Activated naive CD8-positive, alpha-beta T cell treated with anti-CD3 and anti-CD28 coated beads, Interleukin-2, amount 10 ng/mL, durations not matched to agents 7 days and 5 days (primary cell): ENCODE measurements at regions not wholly inside any gene's neighbourhood (a gene's known extent, or its start where the extent isn't known, plus 50 kb on each side); places are given as distances from the start of the nearest gene placed in this dataset.
"Not testable (repeated sequence)": the region's sequence is repeated elsewhere in the genome, so short reads cannot be mapped to it uniquely, and the experiment has no call there.

ENCODE experiments used
- ATAC-seq: fragments of 150-1000 bp; cut with Tn5 transposase; one replicate; pipeline ENCODE4 v1.10.0; 2021; ENCODE audit warnings: low read depth, moderate library complexity
- POLR2A ChIA-PET: fragments of 350-600 bp; sonication (Branson Sonifier 250); formaldehyde crosslinking; loops from one replicate; lab custom pipeline; 2021; ENCODE audit warnings: antibody characterized with exemption; lab: Charles Lee
- DNase-seq: peaks from one replicate; pipeline ENCODE4 v3.0.0; 2021
- H3K27ac Mint-ChIP-seq: one replicate; pipeline ENCODE4 v1.8.0; 2022; ENCODE audit warnings: mild to moderate bottlenecking, mixed read lengths
- H3K27me3 Mint-ChIP-seq: one replicate; pipeline ENCODE4 v1.8.0; 2022; ENCODE audit warnings: mild to moderate bottlenecking, moderate library complexity, mixed read lengths
- H3K36me3 Mint-ChIP-seq: one replicate; pipeline ENCODE4 v1.8.0; 2021; ENCODE audit warnings: mild to moderate bottlenecking, mixed read lengths
- H3K4me1 Mint-ChIP-seq: one replicate; pipeline ENCODE4 v1.8.0; 2021; ENCODE audit warnings: mixed read lengths
- H3K4me3 Mint-ChIP-seq: one replicate; pipeline ENCODE4 v1.8.0; 2022; ENCODE audit warnings: mild to moderate bottlenecking, moderate library complexity, mixed read lengths
- H3K9me3 Mint-ChIP-seq: one replicate; pipeline ENCODE4 v1.8.0; 2021; ENCODE audit warnings: mixed read lengths

- Mint-ChIP-seq H3K36me3 (no peaks in the 10 kb centered on the region), H3K4me1 (no peaks in the 10 kb centered on the region), H3K27ac (no peak overlapping the region), H3K4me3 (no peak overlapping the region), H3K9me3 (peaks cover 3% of the 10 kb centered on the region), H3K27me3 (no peaks in the 10 kb centered on the region)
- ATAC-seq = no peak
- POLR2A ChIA-PET = no interaction called here
- DNase-seq = no peak
These were observed 571.3 kb downstream of the GLRX3 start for GRCh38 chr10:130707389-130707979.

- DNase-seq (no peak), ATAC-seq (no peak)
- Mint-ChIP-seq H3K4me3 (no peak overlapping the region), H3K27ac (no peak overlapping the region), H3K36me3 (no peaks in the 10 kb centered on the region), H3K9me3 (peaks cover 3% of the 10 kb centered on the region), H3K4me1 (no peaks in the 10 kb centered on the region), H3K27me3 (no peaks in the 10 kb centered on the region)
- POLR2A ChIA-PET = no interaction called here
These were observed 572.4 kb downstream of the GLRX3 start for GRCh38 chr10:130708465-130709070.

GRCh38 chr10:130709415-130709814, 573.2 kb downstream of the GLRX3 start:
- Mint-ChIP-seq H3K9me3 (peaks cover 3% of the 10 kb centered on the region), H3K4me1 (no peaks in the 10 kb centered on the region), H3K4me3 (no peak overlapping the region), H3K27me3 (no peaks in the 10 kb centered on the region), H3K27ac (no peak overlapping the region), H3K36me3 (no peaks in the 10 kb centered on the region)
- DNase-seq (no peak), ATAC-seq (no peak)
- POLR2A ChIA-PET = no interaction called here

- POLR2A ChIA-PET = no interaction called here
- Mint-ChIP-seq H3K9me3 (no peaks in the 10 kb centered on the region), H3K27me3 (no peaks in the 10 kb centered on the region), H3K27ac (no peak overlapping the region), H3K4me3 (no peak overlapping the region), H3K36me3 (no peaks in the 10 kb centered on the region), H3K4me1 (no peaks in the 10 kb centered on the region)
- no peak for ATAC-seq
- DNase-seq = no peak
These were observed 574.9 kb downstream of the GLRX3 start for GRCh38 chr10:130711072-130711471.

GRCh38 chr10:130713135-130713534, 576.9 kb downstream of the GLRX3 start:
- DNase-seq (no peak), ATAC-seq (no peak)
- H3K36me3 Mint-ChIP-seq = no peaks in the 10 kb centered on the region
- POLR2A ChIA-PET = no interaction called here
- no peaks in the 10 kb centered on the region for H3K9me3 Mint-ChIP-seq
- no peak overlapping the region for H3K4me3 Mint-ChIP-seq
- no peak overlapping the region for H3K27ac Mint-ChIP-seq
- no peaks in the 10 kb centered on the region for H3K4me1 Mint-ChIP-seq
- H3K27me3 Mint-ChIP-seq = no peaks in the 10 kb centered on the region

GRCh38 chr10:130713731-130714130, 577.5 kb downstream of the GLRX3 start:
- H3K27me3 Mint-ChIP-seq = no peaks in the 10 kb centered on the region
- H3K27ac Mint-ChIP-seq = no peak overlapping the region
- POLR2A ChIA-PET = no interaction called here
- no peaks in the 10 kb centered on the region for H3K4me1 Mint-ChIP-seq
- ATAC-seq (no peak), DNase-seq (no peak)
- H3K36me3 Mint-ChIP-seq = no peaks in the 10 kb centered on the region
- no peak overlapping the region for H3K4me3 Mint-ChIP-seq
- no peaks in the 10 kb centered on the region for H3K9me3 Mint-ChIP-seq

- H3K4me1 Mint-ChIP-seq = no peaks in the 10 kb centered on the region
- DNase-seq (no peak), ATAC-seq (no peak)
- H3K27me3 Mint-ChIP-seq = no peaks in the 10 kb centered on the region
- no peaks in the 10 kb centered on the region for H3K9me3 Mint-ChIP-seq
- H3K36me3 Mint-ChIP-seq = no peaks in the 10 kb centered on the region
- POLR2A ChIA-PET = no interaction called here
- H3K27ac Mint-ChIP-seq = no peak overlapping the region
- no peak overlapping the region for H3K4me3 Mint-ChIP-seq
These were observed 578.7 kb downstream of the GLRX3 start for GRCh38 chr10:130714742-130715467.

- POLR2A ChIA-PET = no interaction called here
- Mint-ChIP-seq H3K36me3 (no peaks in the 10 kb centered on the region), H3K27ac (no peak overlapping the region), H3K27me3 (no peaks in the 10 kb centered on the region), H3K4me3 (no peak overlapping the region), H3K9me3 (no peaks in the 10 kb centered on the region), H3K4me1 (no peaks in the 10 kb centered on the region)
- no peak for DNase-seq
- no peak for ATAC-seq
These were observed 579.8 kb downstream of the GLRX3 start for GRCh38 chr10:130715686-130716670.

GRCh38 chr10:130717083-130717482, 580.9 kb downstream of the GLRX3 start:
- Mint-ChIP-seq H3K4me1 (no peaks in the 10 kb centered on the region), H3K27me3 (no peaks in the 10 kb centered on the region), H3K27ac (no peak overlapping the region), H3K9me3 (no peaks in the 10 kb centered on the region), H3K4me3 (no peak overlapping the region), H3K36me3 (no peaks in the 10 kb centered on the region)
- DNase-seq (no peak), ATAC-seq (no peak)
- POLR2A ChIA-PET = no interaction called here

GRCh38 chr10:130718744-130719447, 582.7 kb downstream of the GLRX3 start:
- ATAC-seq, DNase-seq, H3K27ac Mint-ChIP-seq, H3K9me3 Mint-ChIP-seq, H3K36me3 Mint-ChIP-seq, H3K4me1 Mint-ChIP-seq, POLR2A ChIA-PET, H3K27me3 Mint-ChIP-seq, H3K4me3 Mint-ChIP-seq: not testable (repeated sequence)

GRCh38 chr10:130719448-130719752, 583.2 kb downstream of the GLRX3 start:
- H3K27ac Mint-ChIP-seq = no peak overlapping the region
- no peak overlapping the region for H3K4me3 Mint-ChIP-seq
- POLR2A ChIA-PET = no interaction called here
- H3K27me3 Mint-ChIP-seq = no peaks in the 10 kb centered on the region
- no peaks in the 10 kb centered on the region for H3K36me3 Mint-ChIP-seq
- H3K4me1 Mint-ChIP-seq = no peaks in the 10 kb centered on the region
- no peak for ATAC-seq
- H3K9me3 Mint-ChIP-seq = no peaks in the 10 kb centered on the region
- DNase-seq = no peak

GRCh38 chr10:130720235-130720634, 584.0 kb downstream of the GLRX3 start:
- H3K36me3 Mint-ChIP-seq = no peaks in the 10 kb centered on the region

GRCh38 chr10:130721971-130722370, 585.8 kb downstream of the GLRX3 start:
- ATAC-seq (no peak), DNase-seq (no peak)
- H3K36me3 Mint-ChIP-seq = no peaks in the 10 kb centered on the region
- H3K4me3 Mint-ChIP-seq = no peak overlapping the region
- no peaks in the 10 kb centered on the region for H3K9me3 Mint-ChIP-seq
- no peak overlapping the region for H3K27ac Mint-ChIP-seq
- POLR2A ChIA-PET = no interaction called here
- no peaks in the 10 kb centered on the region for H3K27me3 Mint-ChIP-seq
- no peaks in the 10 kb centered on the region for H3K4me1 Mint-ChIP-seq

More at GRCh38 chr10:130720235-130720634, 584.0 kb downstream of the GLRX3 start:
- Mint-ChIP-seq H3K4me1 (no peaks in the 10 kb centered on the region), H3K4me3 (no peak overlapping the region), H3K27ac (no peak overlapping the region), H3K27me3 (no peaks in the 10 kb centered on the region), H3K9me3 (no peaks in the 10 kb centered on the region)
- ATAC-seq (no peak), DNase-seq (no peak)
- POLR2A ChIA-PET = no interaction called here
